HG02840 (cell line): ENCODE measurements at regions not wholly inside any gene's neighbourhood (a gene's known extent, or its start where the extent isn't known, plus 50 kb on each side); places are given as distances from the start of the nearest gene placed in this dataset.
"Not testable (repeated sequence)": the region's sequence is repeated elsewhere in the genome, so short reads cannot be mapped to it uniquely, and the experiment has no call there.

Experiments
- ATAC-seq: cut with Tn5 transposase; IDR thresholded peaks from one replicate; pipeline ENCODE4 v1.9.1; 2021; ENCODE audit warnings: mild to moderate bottlenecking, moderate library complexity, moderate number of reproducible peaks; ENCODE audit not compliant: unreplicated experiment, low FRiP score

DNA sequence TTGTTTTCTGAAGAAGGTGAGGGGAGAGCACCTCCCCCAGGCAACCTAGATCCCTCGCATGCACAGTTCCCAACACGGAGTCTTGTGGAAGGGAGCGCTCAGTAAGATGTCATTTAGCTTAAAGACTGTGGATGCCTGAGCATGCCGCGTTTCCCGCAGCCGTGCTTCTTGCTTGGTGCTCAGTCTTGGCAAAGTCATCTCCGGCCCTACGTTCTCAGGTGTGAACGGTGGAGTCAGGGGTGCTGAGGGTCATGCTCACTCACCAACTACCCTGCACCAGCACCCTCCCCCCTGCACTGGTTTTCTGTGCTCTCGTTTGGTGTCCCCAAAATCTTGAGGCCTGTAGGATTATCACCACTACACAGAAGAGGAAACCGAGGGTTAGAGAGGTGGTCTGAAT lies 202.1 kb downstream of the RHOU start:
- no peak for ATAC-seq

DNA sequence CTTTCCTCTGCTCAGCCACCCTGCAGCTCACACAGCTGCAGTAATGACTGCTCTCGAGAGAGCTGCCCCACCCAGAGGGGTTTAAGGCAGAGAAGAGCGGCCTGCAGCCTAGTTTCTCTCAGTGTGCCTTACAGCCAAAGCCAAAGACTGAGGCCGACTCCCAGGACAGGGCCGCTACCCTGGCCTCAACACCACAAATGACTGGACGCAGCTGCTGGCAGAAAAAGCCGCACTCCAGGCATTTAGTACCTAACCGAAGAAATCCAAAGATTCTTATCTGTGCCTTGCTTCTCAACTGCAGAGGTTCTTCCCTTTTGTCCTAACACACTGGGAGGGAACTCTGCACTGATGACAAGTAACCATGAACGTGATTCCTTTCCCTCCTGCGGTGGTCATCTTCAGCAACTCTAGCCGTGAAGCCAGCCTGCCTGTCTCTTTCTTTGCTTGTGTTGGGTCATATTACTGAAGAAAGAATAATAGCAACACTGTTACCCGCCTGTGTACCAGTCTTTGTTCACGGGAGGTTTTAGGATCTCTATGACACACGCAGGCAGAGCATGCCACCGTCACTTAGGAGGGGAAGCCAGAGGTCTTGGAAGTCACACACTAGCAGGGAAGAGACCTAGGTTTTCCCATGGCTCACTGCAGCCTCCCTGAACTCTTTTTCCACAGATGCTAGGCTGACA lies 202.7 kb downstream of the RHOU start:
- no peak for ATAC-seq

DNA sequence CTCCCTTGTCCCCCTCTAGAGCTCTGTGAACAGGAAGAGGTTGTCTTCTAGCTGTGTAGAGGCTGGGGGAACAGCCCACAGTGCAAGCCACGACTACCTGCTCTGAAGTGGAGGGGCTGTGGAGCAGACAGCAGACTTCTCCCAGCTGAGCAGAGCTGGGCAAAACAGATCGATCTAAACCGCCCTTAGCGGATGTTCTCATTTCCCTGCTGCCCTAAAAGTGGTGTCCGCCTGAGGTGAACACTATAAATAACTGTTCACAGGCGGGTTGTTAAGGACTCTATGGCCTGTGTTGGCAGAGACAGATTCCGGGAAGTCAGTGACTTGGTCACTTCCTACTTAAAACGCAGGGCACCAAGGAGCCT lies 203.2 kb downstream of the RHOU start:
- ATAC-seq, result no peak

DNA sequence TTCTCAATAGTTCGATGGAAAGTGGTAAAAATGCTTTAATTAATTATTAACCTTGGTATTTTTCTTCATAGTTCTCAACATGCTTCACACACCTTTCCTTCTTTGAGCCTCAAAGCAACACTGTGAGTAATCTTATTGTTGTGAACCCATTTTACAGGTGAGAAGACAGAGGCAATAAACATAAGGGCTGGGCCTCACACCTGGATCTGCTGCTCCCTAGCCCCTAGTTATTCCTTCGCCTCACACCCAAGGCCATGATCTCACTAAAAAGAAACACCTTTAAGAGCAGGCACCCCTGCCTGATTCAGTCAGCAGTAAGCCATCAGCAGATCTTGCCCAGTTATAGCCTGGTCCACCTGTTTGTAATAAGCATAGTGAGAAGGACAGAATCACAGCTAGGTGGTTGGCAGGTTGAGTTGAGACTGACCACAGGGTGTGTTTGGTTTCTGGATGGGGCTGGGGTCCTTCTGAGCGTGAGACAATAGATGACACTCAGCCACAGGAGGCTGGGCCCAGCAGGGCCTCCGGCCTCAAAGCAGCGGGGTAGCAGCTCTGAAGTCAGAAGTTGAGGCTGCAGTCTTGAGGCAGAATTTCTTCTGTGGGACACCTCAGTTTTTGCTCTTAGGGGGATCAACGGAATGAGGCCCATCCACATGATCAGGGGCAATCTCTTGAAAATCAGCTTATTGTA lies 203.9 kb downstream of the RHOU start:
- ATAC-seq, result no peak

DNA sequence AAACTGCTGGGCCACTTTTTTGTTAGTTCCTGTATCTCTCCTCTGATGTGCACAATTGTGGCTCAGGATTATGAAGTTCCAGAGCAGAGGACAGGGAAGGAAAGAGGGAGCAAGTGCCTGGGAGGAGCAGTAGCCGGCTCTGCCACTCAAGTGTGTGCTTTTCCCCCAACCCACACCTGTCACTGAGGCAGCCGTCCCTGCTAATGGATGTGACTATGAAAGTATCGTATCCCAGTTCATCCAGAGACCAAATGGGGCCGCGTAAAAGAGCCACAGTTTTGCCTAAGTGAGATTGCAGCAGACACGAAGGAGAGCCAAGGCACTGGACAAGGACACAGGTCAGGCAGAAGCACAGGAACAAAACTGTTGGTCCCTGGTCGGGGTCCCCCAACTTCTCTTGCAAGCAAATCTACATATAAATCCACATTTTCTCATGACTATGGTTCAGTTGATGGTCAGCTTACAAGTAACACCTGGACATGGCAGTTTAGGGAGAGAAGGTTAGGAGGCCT lies 204.7 kb downstream of the RHOU start:
- no peak for ATAC-seq

DNA sequence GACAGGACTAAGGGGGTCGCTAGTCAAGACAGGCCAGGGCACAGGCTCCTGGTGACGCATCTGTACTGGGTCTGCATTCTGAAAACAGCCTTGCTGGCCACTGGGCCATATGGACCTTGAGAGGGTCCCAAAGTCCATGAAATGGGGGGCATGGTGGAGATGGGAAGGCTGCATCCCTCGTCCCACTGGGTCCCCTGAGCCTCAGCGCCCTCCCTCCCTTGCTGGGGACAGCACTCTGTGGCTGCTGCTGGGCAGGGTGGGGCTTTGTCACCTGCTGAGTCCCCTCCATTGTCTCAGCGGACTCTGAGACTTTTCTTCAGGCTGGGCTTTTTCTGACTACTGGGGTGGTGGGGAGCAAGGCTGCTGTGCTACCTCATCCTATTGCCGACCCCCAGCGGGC lies 205.2 kb downstream of the RHOU start:
- ATAC-seq, result no peak

DNA sequence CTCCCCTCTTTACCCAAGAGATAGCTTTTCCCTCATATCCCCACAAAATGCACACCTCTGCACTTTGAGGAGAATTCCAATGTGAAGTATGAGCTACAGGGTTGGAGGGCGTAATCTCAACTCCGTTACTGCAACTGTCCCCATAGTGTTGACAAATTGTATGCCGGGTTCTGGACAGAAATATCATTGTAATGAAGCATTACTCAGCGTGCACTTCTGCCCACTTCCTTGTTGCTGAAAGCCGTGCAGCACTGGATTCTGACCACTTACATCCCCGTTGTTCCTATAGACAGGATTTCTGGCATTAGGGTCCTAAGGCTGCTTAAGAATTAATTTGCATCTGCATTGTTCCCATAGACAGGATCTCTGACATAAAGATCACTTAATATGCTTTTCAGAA lies 205.6 kb downstream of the RHOU start:
- ATAC-seq, result no peak

DNA sequence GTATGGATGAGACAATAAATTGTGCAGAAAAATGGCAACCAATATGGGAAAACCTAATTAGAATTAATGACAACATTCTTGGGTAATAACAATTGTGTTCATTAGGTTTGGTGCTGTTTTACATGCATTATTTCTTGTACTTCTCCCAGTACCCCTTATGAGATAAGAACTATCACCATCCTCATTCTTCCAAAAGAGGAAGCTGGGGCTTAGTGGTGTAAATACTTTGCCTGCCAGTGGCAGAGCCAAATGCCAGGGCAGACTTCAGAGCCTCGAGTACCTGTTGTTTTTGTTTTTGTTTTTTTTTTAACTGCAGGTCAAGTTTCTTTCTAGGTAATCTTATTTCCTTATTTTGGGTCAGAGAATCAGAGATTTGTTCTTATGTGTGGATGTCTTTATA lies 206.4 kb downstream of the RHOU start:
- no peak for ATAC-seq

DNA sequence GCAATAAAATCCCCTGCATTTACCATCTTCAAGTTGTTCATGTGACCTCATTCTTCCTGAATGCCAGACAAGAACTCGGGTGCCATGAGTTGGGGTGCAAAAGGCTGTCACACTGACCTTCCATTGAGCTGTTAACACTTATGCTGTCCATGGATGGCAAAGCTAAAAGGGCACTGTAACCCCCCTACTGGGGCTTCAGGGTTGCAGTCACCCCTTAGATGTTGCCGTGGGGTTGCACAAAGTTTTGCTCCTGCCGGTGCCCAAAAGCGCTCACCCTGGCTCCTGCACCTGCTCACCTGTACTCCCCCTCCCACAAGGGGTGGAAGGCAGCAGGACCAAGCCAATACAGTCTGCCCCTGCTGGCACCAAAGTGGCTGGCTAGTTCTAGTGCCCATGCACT lies 208.2 kb downstream of the RHOU start:
- no peak for ATAC-seq

DNA sequence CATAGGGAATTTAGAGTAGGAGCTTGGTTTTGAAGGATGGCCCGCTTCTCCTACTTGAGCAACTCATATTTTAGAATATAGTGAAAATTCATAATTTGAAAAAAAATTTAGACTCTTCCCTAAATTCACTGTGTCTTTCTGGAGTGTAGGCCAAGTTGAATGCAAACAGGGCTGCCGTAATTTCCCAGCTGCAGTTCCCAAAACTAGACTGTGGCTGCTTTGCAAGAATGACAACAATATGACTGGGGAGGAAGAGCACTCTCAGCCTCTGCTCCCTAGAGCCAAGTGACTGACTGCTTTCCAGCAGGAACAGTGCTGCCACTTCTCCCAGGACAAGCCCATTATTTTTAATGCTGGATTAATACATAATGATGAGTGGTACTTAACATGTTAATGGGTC lies 209.0 kb downstream of the RHOU start:
- no peak for ATAC-seq

DNA sequence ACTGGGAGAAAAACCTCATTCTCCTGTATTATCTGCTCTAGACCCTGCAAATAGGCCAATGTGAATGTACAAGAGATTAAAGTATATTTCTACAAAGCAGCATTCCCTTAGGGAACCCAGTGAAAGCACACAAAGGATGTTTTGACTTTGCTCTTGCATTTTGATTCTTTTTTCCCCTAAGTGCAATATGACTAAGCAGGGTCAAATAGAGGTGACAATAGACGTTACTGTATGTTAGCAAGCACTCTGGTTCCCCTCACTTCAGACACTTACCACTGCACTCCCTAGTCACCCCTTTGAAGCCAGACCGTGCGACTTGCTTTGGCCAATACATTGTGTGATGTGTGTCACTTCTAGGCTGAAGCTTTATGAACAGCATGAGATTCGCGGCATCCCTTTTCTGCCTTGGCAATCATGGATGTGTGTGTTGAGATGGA lies 209.7 kb downstream of the RHOU start:
- no peak for ATAC-seq

DNA sequence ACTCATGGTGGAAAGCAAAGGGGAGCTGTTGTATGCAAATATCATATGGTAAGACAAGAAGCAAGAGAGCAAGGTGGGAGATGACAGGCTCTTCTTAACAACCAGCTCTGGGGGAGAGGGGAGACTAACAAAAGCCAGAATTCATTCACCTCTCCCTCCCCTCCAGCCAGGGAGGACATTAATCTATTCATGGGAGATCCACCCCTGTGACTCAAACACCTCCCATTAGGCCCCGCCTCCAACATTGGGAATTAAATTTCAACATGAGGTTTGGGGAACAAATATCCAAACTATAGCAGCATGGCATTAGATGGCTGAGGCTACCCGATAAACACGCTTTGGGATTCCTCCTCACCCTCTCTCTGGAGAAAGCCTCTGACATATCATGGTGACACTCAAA lies 210.6 kb downstream of the RHOU start:
- no peak for ATAC-seq

DNA sequence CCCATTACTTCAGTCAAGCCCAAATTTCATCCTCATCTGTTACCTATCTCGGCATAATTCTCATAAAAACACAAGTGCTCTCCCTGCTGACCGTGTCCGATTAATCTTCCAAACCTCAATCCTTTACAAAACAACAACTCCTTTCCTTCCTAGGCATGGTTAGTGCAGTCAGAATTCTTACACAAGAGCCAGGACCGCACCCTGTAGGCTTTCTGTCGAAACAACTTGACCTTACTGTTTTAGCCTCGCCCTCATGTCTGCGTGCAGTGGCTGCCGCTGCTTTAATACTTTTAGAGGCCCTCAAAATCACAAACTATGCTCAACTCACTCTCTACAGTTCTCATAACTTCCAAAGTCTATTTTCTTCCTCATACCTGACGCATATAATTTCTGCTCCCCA lies 214.3 kb downstream of the RHOU start:
- ATAC-seq, result not testable (repeated sequence)

DNA sequence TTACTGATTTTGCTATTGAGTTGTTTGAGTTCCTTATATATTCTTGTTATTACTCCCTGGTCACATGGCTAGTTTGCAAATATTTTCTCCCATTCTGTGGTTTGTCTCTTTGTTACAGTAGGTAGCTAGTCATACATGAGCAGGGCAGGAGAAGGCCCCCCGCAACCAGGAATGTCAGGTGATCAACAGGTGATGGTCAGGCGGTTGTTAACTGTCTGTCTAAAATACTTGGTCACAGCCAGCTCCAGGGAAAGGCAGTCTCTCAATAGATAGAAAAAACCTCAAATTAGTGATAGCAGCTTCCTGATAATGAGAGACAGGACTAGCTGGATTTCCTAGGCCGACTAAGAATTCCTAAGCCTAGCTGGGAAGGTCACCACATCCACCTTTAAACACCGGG lies 217.9 kb downstream of the RHOU start:
- no peak for ATAC-seq

DNA sequence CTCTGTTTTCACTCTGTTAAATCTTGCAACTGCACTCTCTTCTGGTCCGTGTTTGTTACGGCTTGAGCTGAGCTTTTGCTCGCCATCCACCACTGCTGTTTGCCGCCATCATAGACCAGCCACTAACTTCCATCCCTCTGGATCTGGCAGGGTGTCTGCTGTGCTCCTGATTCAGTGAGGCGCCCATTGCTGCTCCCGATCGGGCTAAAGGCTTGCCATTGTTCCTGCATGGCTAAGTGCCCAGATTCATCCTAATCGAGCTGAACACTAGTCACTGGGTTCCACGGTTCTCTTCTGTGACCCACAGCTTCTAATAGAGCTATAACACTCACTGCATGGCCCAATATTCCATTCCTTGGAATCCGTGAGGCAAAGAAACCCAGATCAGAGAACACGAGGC lies 218.5 kb downstream of the RHOU start:
- not testable (repeated sequence) for ATAC-seq

DNA sequence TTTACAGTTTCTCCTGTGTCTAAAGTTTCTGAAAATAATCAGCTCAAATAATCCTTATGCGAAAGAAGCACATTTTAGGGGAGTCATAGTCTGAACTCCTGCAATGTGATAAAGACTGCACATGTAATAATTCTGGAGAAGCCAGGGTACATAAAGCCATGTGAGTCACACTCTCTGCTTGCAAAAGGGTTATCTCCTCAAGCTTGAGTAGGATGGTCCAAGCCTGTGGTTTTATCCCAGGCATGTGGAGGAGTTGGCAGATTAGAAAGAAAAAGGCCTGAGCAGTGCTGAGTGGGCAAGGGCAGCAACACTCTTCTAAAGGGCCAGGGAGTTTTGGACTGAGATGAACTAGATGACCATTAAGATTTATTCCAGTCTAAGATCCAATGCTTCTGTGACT lies 220.4 kb downstream of the RHOU start:
- ATAC-seq, result no peak

DNA sequence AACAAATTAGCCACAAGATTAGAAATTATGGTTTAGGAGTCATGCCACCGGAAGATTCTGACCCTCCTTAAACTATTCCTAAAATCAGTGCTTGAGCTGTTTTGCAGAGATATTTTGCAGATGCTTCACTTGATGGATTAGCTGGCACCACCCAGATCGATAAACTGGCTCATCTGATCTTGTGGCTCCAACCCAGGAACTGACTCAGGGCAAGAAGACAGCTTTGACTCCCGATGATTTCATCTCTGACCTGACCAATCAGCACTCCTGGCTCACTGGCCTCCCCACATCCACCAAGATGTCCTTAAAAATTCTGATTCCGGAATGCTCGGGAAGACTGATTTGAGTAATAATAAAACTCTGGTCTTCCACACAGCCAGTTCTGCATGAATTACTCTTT lies 221.6 kb downstream of the RHOU start:
- ATAC-seq, result no peak

DNA sequence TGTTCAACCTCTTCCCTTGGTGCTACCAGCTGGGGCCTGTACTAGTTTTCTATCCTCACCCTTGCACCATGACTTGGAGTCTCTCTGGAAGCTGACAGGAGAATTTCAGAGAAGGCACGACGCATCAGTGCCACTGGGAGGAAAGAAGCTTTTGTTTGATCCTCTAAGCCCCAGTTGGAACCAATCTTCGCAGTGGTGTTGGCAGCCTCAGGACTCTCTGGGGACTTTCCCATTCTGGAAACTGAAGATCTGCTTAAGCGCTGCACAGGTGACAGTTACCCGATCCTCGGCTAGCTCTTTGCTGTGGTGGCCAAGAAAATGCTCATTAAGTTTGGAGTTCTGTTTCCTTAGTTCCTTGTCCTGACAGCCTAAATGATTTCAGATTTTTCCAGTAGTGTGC lies 222.3 kb downstream of the RHOU start:
- ATAC-seq, result no peak

DNA sequence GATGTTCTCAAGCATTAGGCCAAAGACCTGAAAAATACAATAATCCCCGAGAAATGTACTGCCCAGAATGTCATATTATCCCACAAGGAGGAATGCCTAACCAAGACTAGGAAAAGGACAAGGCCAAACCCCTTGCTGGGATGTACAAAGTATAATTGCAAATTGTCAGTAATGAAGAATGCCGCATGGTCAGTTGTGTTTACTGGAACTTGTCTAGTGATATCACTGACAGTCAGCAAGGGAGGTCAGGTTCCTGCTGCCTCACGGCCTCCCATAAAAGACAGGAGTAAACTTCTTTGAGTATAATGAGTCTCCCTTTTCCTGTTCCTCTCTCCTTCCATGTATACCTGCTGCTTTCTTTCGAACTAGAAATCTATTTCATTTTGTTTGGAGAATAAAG lies 222.8 kb downstream of the RHOU start:
- ATAC-seq, result no peak

DNA sequence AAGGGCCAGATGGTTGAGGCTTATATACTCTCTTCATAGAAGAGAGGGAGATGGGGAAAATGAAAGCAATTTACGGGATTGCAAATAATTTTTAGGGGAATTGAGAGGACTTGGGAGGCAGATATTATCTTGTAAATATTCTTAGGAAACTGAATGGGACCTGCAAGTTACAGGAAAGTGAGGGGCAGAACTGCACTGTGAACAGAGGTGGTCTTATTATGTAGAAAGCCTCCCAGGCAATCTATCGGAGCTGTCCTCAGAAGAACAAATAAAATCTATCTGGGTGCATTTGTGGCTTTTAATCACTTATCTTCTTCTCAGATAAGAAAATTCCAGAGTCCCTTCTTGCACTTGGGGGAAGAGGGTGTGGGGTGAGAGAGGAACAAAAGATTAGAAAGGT lies 223.5 kb downstream of the RHOU start:
- no peak for ATAC-seq

DNA sequence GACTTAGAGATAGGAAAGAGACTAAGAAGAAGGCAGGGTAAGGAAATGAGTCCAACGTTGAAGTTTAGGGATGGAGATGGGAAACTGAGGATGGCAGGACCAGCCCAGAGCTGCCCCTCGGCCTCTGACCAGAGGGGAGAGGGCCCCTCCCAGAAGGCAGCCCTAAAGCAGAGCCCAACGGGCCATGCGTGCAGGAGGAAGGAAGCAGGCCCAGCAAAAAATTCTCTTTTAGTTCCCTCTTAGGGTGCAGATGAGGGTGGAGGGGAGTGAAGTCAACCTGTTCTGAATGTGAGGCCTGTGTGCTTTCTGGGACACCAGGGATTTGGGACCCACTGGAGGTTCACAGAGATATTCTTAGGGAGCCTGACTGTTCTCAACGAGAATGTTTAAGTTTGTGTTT lies 225.4 kb downstream of the RHOU start:
- no peak for ATAC-seq

DNA sequence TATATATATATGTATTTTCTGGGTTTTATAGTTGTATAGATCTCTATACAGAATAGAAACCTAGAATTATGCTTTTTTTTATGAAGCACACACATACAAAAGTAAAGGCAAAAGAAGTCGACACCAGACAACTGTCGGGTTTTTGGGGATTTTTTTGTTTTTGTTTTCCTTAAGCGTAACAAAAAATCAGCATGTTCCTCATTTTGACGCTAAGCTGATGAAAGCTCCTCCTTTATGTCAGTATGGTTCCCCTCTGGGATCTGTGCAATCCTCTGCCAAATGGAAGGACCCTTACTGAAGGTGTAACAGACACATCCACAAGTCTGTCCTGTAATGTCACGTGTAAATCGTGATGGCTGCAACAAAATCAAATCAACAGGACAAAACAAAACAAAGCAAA lies 226.2 kb downstream of the RHOU start:
- no peak for ATAC-seq
